H9 (cell line): ENCODE measurements at regions not wholly inside any gene's neighbourhood (a gene's known extent, or its start where the extent isn't known, plus 50 kb on each side); places are given as distances from the start of the nearest gene placed in this dataset.

Source experiments
- DNase-seq: peaks from one replicate; pipeline ENCODE4 v3.0.0-alpha.2; 2017
- H2AFZ ChIP-seq: one replicate; pipeline ENCODE4 v1.6.1; 2013; ENCODE audit warnings: mild to moderate bottlenecking, low read length, control low read depth, moderate library complexity
- H2AK5ac ChIP-seq: 2 replicates; pipeline ENCODE4 v1.6.1; 2013; ENCODE audit warnings: low read length, control low read depth, mixed read lengths; ENCODE audit not compliant: insufficient read length
- H2BK120ac ChIP-seq: one replicate; pipeline ENCODE4 v1.6.1; 2013; ENCODE audit warnings: low read depth, mild to moderate bottlenecking, low read length, control low read depth, inconsistent platforms; ENCODE audit not compliant: poor library complexity, severe bottlenecking
- H2BK12ac ChIP-seq: 2 replicates; pipeline ENCODE4 v1.6.1; 2013; ENCODE audit warnings: low read length, control low read depth, mixed read lengths, low read depth; ENCODE audit not compliant: insufficient read length
- H2BK15ac ChIP-seq: 2 replicates; pipeline ENCODE4 v1.6.1; 2013; ENCODE audit warnings: low read depth, low read length, control low read depth
- H2BK20ac ChIP-seq: one replicate; pipeline ENCODE4 v1.6.1; 2013; ENCODE audit warnings: low read depth, mild to moderate bottlenecking, low read length, control low read depth, inconsistent platforms; ENCODE audit not compliant: poor library complexity, severe bottlenecking
- H2BK5ac ChIP-seq: 2 replicates; pipeline ENCODE4 v1.6.1; 2013; ENCODE audit warnings: low read length, control low read depth, mixed read lengths; ENCODE audit not compliant: insufficient read length
- H3K14ac ChIP-seq: 2 replicates; pipeline ENCODE4 v1.6.1; 2013; ENCODE audit warnings: low read length, control low read depth; ENCODE audit not compliant: insufficient read depth
- H3K18ac ChIP-seq: 2 replicates; pipeline ENCODE4 v1.6.1; 2013; ENCODE audit warnings: low read depth, mild to moderate bottlenecking, mixed read lengths, low read length, control low read depth; ENCODE audit not compliant: insufficient read length
- H3K23ac ChIP-seq: 2 replicates; pipeline ENCODE4 v1.6.1; 2013; ENCODE audit warnings: low read length, control low read depth, mixed read lengths, low read depth; ENCODE audit not compliant: insufficient read length
- H3K23me2 ChIP-seq: 2 replicates; pipeline ENCODE4 v1.6.1; 2013; ENCODE audit warnings: low read depth, mild to moderate bottlenecking, mixed read lengths, low read length, control low read depth; ENCODE audit not compliant: insufficient read length, poor library complexity, severe bottlenecking
- H3K27ac ChIP-seq: 2 replicates; pipeline ENCODE4 v1.5.1; 2013; ENCODE audit warnings: low read length, control low read depth, mixed read lengths, low read depth; ENCODE audit not compliant: insufficient read length
- H3K27me3 ChIP-seq: 2 replicates; pipeline ENCODE4 v1.6.1; 2013; ENCODE audit warnings: low read length, control low read depth, inconsistent platforms; ENCODE audit not compliant: insufficient read depth
- H3K4ac ChIP-seq: 2 replicates; pipeline ENCODE4 v1.6.1; 2013; ENCODE audit warnings: low read depth, mild to moderate bottlenecking, control low read depth, inconsistent platforms, low read length, moderate library complexity
- H3K4me1 ChIP-seq: 2 replicates; pipeline ENCODE4 v1.6.1; 2013; ENCODE audit warnings: low read length, control low read depth, inconsistent platforms; ENCODE audit not compliant: insufficient read depth
- H3K4me2 ChIP-seq: 2 replicates; pipeline ENCODE4 v1.6.1; 2013; ENCODE audit warnings: low read length, control low read depth, mixed read lengths; ENCODE audit not compliant: insufficient read length, insufficient read depth
- H3K56ac ChIP-seq: 2 replicates; pipeline ENCODE4 v1.6.1; 2013; ENCODE audit warnings: low read depth, mild to moderate bottlenecking, mixed read lengths, low read length, control low read depth; ENCODE audit not compliant: insufficient read length
- H3K79me1 ChIP-seq: 2 replicates; pipeline ENCODE4 v1.6.1; 2013; ENCODE audit warnings: low read depth, mild to moderate bottlenecking, moderate library complexity, low read length, control low read depth, inconsistent platforms; ENCODE audit not compliant: insufficient read depth, poor library complexity, severe bottlenecking
- H3K79me2 ChIP-seq: 2 replicates; pipeline ENCODE4 v1.6.1; 2013; ENCODE audit warnings: low read length, control low read depth, inconsistent platforms; ENCODE audit not compliant: insufficient read depth
- H3K9ac ChIP-seq: 2 replicates; pipeline ENCODE4 v1.6.1; 2013; ENCODE audit warnings: low read length, control low read depth, mixed read lengths; ENCODE audit not compliant: insufficient read length; ENCODE audit errors: extremely low read depth
- H3K9me3 ChIP-seq: one replicate; pipeline ENCODE4 v1.6.1; 2013; ENCODE audit warnings: low read depth, low read length, inconsistent platforms; ENCODE audit not compliant: control insufficient read depth
- H3T11ph ChIP-seq: one replicate; pipeline ENCODE4 v1.6.1; 2013; ENCODE audit warnings: mild to moderate bottlenecking, low read length, control low read depth, inconsistent platforms
- H4K20me1 ChIP-seq: one replicate; pipeline ENCODE4 v1.6.1; 2013; ENCODE audit not compliant: control insufficient read depth, insufficient read length, insufficient read depth
- H4K5ac ChIP-seq: 2 replicates; pipeline ENCODE4 v1.6.1; 2013; ENCODE audit warnings: low read depth, mild to moderate bottlenecking, mixed read lengths, low read length, control low read depth; ENCODE audit not compliant: insufficient read length
- H4K8ac ChIP-seq: replicated peaks from 2 replicates; pipeline ENCODE4 v1.6.1; 2013; ENCODE audit warnings: low read length, control low read depth, mixed read lengths, low read depth; ENCODE audit not compliant: insufficient read length
- H4K91ac ChIP-seq: 2 replicates; pipeline ENCODE4 v1.6.1; 2013; ENCODE audit warnings: low read depth, mild to moderate bottlenecking, moderate library complexity, mixed read lengths, low read length, control low read depth; ENCODE audit not compliant: insufficient read length
- H3K27ac Mint-ChIP-seq, 3 experiments: 2 replicates in 2 of 3; 3 replicates in 1 of 3; pipeline ENCODE4 v1.8.0; 2020 to 2021; ENCODE audit warnings: mixed read lengths in 3 of 3, mild to moderate bottlenecking in 1 of 3, moderate library complexity in 1 of 3
- H3K27me3 Mint-ChIP-seq: 2 replicates; pipeline ENCODE4 v1.8.0; 2021; ENCODE audit warnings: low read depth, mild to moderate bottlenecking, moderate library complexity, mixed read lengths
- H3K36me3 Mint-ChIP-seq, 3 experiments: 2 replicates in 2 of 3; 3 replicates in 1 of 3; pipeline ENCODE4 v1.8.0; 2020 to 2021; ENCODE audit warnings: low read depth in 3 of 3, mixed read lengths in 3 of 3; ENCODE audit not compliant: insufficient read depth in 1 of 3
- H3K4me1 Mint-ChIP-seq, 2 experiments: 2 replicates each; pipeline ENCODE4 v1.8.0; 2020; ENCODE audit warnings: mixed read lengths in 2 of 2
- H3K4me3 Mint-ChIP-seq, 2 experiments: 2 replicates in 1 of 2; 3 replicates in 1 of 2; pipeline ENCODE4 v1.8.0; 2020 to 2021; ENCODE audit warnings: mild to moderate bottlenecking in 2 of 2, mixed read lengths in 2 of 2, moderate library complexity in 1 of 2
- H3K9me3 Mint-ChIP-seq, 2 experiments: 2 replicates in 1 of 2; 3 replicates in 1 of 2; pipeline ENCODE4 v1.8.0; 2020; ENCODE audit warnings: mild to moderate bottlenecking in 2 of 2, mixed read lengths in 2 of 2, moderate library complexity in 1 of 2
- CTCF ChIP-seq: fragments of 200-600 bp; sonication (generic); conservative IDR thresholded peaks from 3 replicates; pipeline ENCODE4 v1.8.0; 2021; ENCODE audit warnings: antibody characterized with exemption, mild to moderate bottlenecking
- WGBS: extraction: QIAGEN DNeasy Blood & Tissue Kit; methylation state at CpG from one replicate; pipeline ENCODE4 v1.1.7; 2013; ENCODE audit warnings: missing lambda C conversion rate, low lambda C conversion rate, mixed read lengths; ENCODE audit not compliant: insufficient read length; ENCODE audit errors: extremely low coverage; 5-methylcytosine and 5-hydroxymethylcytosine counted together

GRCh38 chr22:48639021-48639795 is 1188.5 kb downstream of the BRD1 start:
- H3K56ac ChIP-seq = no peak overlapping the region
- no peaks in the 10 kb centered on the region; a peak in 1 of 7 replicates for H3K36me3 Mint-ChIP-seq

More at GRCh38 chr22:48639021-48639795, 1188.5 kb downstream of the BRD1 start:
- Histone ChIP-seq H3K79me1 (no peaks in the 10 kb centered on the region), H3K23ac (no peak overlapping the region), H2BK15ac (no peak overlapping the region), H4K91ac (no peak overlapping the region), H3K23me2 (no peaks in the 10 kb centered on the region), H3K4me2 (no peak overlapping the region), H2BK20ac (no peak overlapping the region), H3K27me3 (no peaks in the 10 kb centered on the region), H2AK5ac (no peak overlapping the region), H3K4me1 (no peaks in the 10 kb centered on the region), H3K9me3 (no peaks in the 10 kb centered on the region), H3K79me2 (no peaks in the 10 kb centered on the region), H4K8ac (no peak overlapping the region), H2BK5ac (no peak overlapping the region), H3K9ac (no peak overlapping the region), H3K18ac (no peak overlapping the region), H2BK120ac (no peak overlapping the region), H3K27ac (no peak overlapping the region), H3T11ph (no peak overlapping the region), H4K5ac (no peak overlapping the region), H4K20me1 (peaks cover 2% of the 10 kb centered on the region), H3K14ac (no peak overlapping the region), H2AFZ (no peak overlapping the region), H2BK12ac (no peak overlapping the region), H3K4ac (no peak overlapping the region)
- H3K9me3 Mint-ChIP-seq = no peaks in the 10 kb centered on the region; a peak in 1 of 5 replicates
- peaks cover 0 to 6% of the 10 kb centered on the region in 2 experiments; a peak in 2 of 4 replicates for H3K4me1 Mint-ChIP-seq
- no peak overlapping the region for H3K4me3 Mint-ChIP-seq
- peak overlapping the region in 1 of 3 experiments; percentile 96; a peak in 1 of 7 replicates for H3K27ac Mint-ChIP-seq
- DNase-seq = no peak
- TF ChIP-seq CTCF = no peak
- H3K27me3 Mint-ChIP-seq = no peaks in the 10 kb centered on the region
- no CpG with 5 or more reads among the region's 19 CpGs for WGBS
